Endothelial cell of umbilical vein (primary cell): ENCODE measurements at regions not wholly inside any gene's neighbourhood (a gene's known extent, or its start where the extent isn't known, plus 50 kb on each side); places are given as distances from the start of the nearest gene placed in this dataset.

Source experiments
- BruUV-seq: library from RNA; stranded (reverse); fragments of 400-500 nt; replicated peaks from 2 replicates; lab custom pipeline; 2021; lab: Mats Ljungman, UMichigan
- CTCF ChIA-PET: fragments of 300-600, 350-600 bp; sonication (Branson Sonifier 250); formaldehyde crosslinking; loops from one replicate; lab custom pipeline; 2021; ENCODE audit warnings: antibody characterized with exemption, inconsistent platforms; lab: Charles Lee
- POLR2A ChIA-PET: fragments of 300-600, 350-600 bp; sonication (Branson Sonifier 250); formaldehyde crosslinking; loops from one replicate; lab custom pipeline; 2021; ENCODE audit warnings: antibody characterized with exemption, inconsistent platforms; lab: Charles Lee
- DNase-seq: peaks from one replicate; pipeline ENCODE4 v3.0.0-alpha.2; 2011; ENCODE audit warnings: low read depth, low spot score
- FAIRE-seq: peaks from 2 replicates; lab custom pipeline; 2011; peaks lifted over from hg19 to GRCh38; lab: Jason Lieb, UNC
- H2AFZ ChIP-seq: 2 replicates; pipeline ENCODE4 v1.6.0; 2012; ENCODE audit warnings: low read depth, low read length, control low read depth, inconsistent platforms
- H3K27ac ChIP-seq: 2 replicates; pipeline ENCODE4 v1.5.1; 2011; ENCODE audit warnings: low read depth, mild to moderate bottlenecking, control low read depth, low read length, moderate library complexity; ENCODE audit not compliant: insufficient read depth
- H3K27me3 ChIP-seq, 2 experiments: 2 replicates each; pipeline versions ENCODE4 v1.6.0 to v1.6.1; 2011; ENCODE audit warnings: low read length in 2 of 2, mixed read lengths in 1 of 2; ENCODE audit not compliant: control insufficient read depth in 2 of 2, insufficient read depth in 2 of 2
- H3K36me3 ChIP-seq, 2 experiments: 2 replicates in 1 of 2; 3 replicates in 1 of 2; pipeline ENCODE4 v1.5.1; 2011; ENCODE audit warnings: low read length in 2 of 2, mild to moderate bottlenecking in 1 of 2, moderate library complexity in 1 of 2; ENCODE audit not compliant: control insufficient read depth in 2 of 2, insufficient read depth in 2 of 2; ENCODE audit errors: extremely low read depth in 1 of 2
- H3K4me1 ChIP-seq: 3 replicates; pipeline ENCODE4 v1.5.1; 2011; ENCODE audit warnings: mild to moderate bottlenecking, low read length; ENCODE audit not compliant: control insufficient read depth, insufficient read depth; ENCODE audit errors: extremely low read depth
- H3K4me2 ChIP-seq: 2 replicates; pipeline ENCODE4 v1.6.1; 2011; ENCODE audit warnings: low read length, control low read depth, mixed read lengths; ENCODE audit not compliant: insufficient read depth
- H3K4me3 ChIP-seq, 3 experiments: fragments of 200-600 bp in 1 of 3; sonication (generic), shearing (Covaris generic) in 1 of 3; replicated peaks in 1 of 3; 2 replicates each; pipeline ENCODE4 v1.5.1; 2011 to 2016; ENCODE audit warnings: control low read depth in 3 of 3, low read length in 3 of 3, mild to moderate bottlenecking in 2 of 3, inconsistent platforms in 1 of 3, low read depth in 1 of 3, moderate library complexity in 1 of 3; ENCODE audit not compliant: insufficient read depth in 1 of 3
- H3K79me2 ChIP-seq: 2 replicates; pipeline ENCODE4 v1.6.0; 2012; ENCODE audit warnings: low read length, inconsistent platforms; ENCODE audit not compliant: control insufficient read depth, insufficient read depth
- H3K9ac ChIP-seq: replicated peaks from 2 replicates; pipeline ENCODE3; 2011; ENCODE audit warnings: low read length, control low read depth; ENCODE audit not compliant: insufficient read depth; ENCODE audit errors: extremely low read depth
- H3K9me1 ChIP-seq: replicated peaks from 3 replicates; pipeline ENCODE4 v1.6.0; 2011; ENCODE audit warnings: mild to moderate bottlenecking, low read length; ENCODE audit not compliant: control insufficient read depth, insufficient read depth; ENCODE audit errors: extremely low read depth
- H3K9me3 ChIP-seq: replicated peaks from 2 replicates; pipeline ENCODE4 v1.5.1; 2012; ENCODE audit warnings: low read length, inconsistent platforms; ENCODE audit not compliant: control insufficient read depth, insufficient read depth
- H4K20me1 ChIP-seq: replicated peaks from 2 replicates; pipeline ENCODE3; 2011; ENCODE audit warnings: mild to moderate bottlenecking, low read length; ENCODE audit not compliant: control insufficient read depth, insufficient read depth; ENCODE audit errors: extremely low read depth
- CTCF ChIP-seq, 2 donors: IDR thresholded peaks; 1 replicate in 1 of 2; 2 replicates in 1 of 2; pipeline ENCODE4 v1.5.1; 2011; ENCODE audit warnings: low read length in 2 of 2, mild to moderate bottlenecking in 2 of 2, moderate library complexity in 2 of 2, control low read depth in 1 of 2, inconsistent platforms in 1 of 2, low read depth in 1 of 2; ENCODE audit not compliant: insufficient read depth in 1 of 2; ENCODE audit errors: extremely low read depth in 1 of 2
- EZH2 ChIP-seq: IDR thresholded peaks from 2 replicates; pipeline ENCODE4 v1.6.1; 2012; ENCODE audit warnings: borderline replicate concordance, low read depth, mild to moderate bottlenecking, moderate library complexity, low read length, inconsistent platforms; ENCODE audit not compliant: severe bottlenecking
- FOS ChIP-seq: IDR thresholded peaks from 2 replicates; pipeline ENCODE4 v1.6.1; 2011; ENCODE audit warnings: mild to moderate bottlenecking, low read length, moderate library complexity, borderline replicate concordance; ENCODE audit not compliant: insufficient read depth
- GATA2 ChIP-seq: IDR thresholded peaks from 2 replicates; pipeline ENCODE4 v1.7.0; 2011; ENCODE audit warnings: low read depth, mild to moderate bottlenecking, moderate library complexity, mixed read lengths, low read length; ENCODE audit not compliant: insufficient read length, insufficient read depth
- JUN ChIP-seq: IDR thresholded peaks from 2 replicates; pipeline ENCODE4 v1.6.1; 2011; ENCODE audit warnings: borderline replicate concordance, low read depth; ENCODE audit not compliant: insufficient read length, insufficient read depth
- MYC ChIP-seq: IDR thresholded peaks from one replicate; pipeline ENCODE4 v1.6.1; 2011; ENCODE audit warnings: mild to moderate bottlenecking, low read depth, low read length
- POLR2A ChIP-seq: IDR thresholded peaks from 2 replicates; pipeline ENCODE4 v1.6.1; 2012; ENCODE audit warnings: low read depth, mild to moderate bottlenecking, control low read depth, low read length
- POLR2AphosphoS5 ChIP-seq: IDR thresholded peaks from 2 replicates; pipeline ENCODE4 v1.6.1; 2012; ENCODE audit warnings: low read depth, mild to moderate bottlenecking, control low read depth, low read length, moderate library complexity; ENCODE audit not compliant: insufficient read depth
- dilution Hi-C: fragments of 300-500 bp; cut with MboI; formaldehyde crosslinking; loops from one replicate; pipeline ENCODE4 v1.15.0; 2019; ENCODE audit warnings: low sequenced_read_pairs; ENCODE audit not compliant: extremely low pct_ligation_motif_present
- intact Hi-C: fragments of 100-400 bp; cut with micrococcal nuclease; formaldehyde crosslinking; loops from one replicate; pipeline ENCODE4 v1.10.0; 2022
- TF ChIP-seq, protein P1 (sequence below): IDR thresholded peaks from 2 replicates; pipeline ENCODE4 v1.6.1; 2011; ENCODE audit not compliant: insufficient read depth, insufficient read length

- Histone ChIP-seq H3K4me1 (no peaks in the 10 kb centered on the region), H3K9me1 (no peaks in the 10 kb centered on the region), H3K27ac (no peak overlapping the region), H2AFZ (no peak overlapping the region), H3K4me3 (no peak overlapping the region), H3K36me3 (no peaks in the 10 kb centered on the region), H3K79me2 (no peaks in the 10 kb centered on the region), H3K9ac (no peak overlapping the region), H4K20me1 (no peaks in the 10 kb centered on the region), H3K4me2 (no peak overlapping the region), H3K9me3 (no peaks in the 10 kb centered on the region), H3K27me3 (no peaks in the 10 kb centered on the region)
- dilution Hi-C loops = no loop called here
- POLR2A ChIA-PET = no interaction called here
- no TSS peak for BruUV-seq
- CTCF ChIA-PET = no interaction called here
- no peak for DNase-seq
- FAIRE-seq = no peak
- no peak for TF ChIP-seq POLR2A
- TF ChIP-seq JUN = no peak
- intact Hi-C loops = no loop called here
These were observed 180.4 kb downstream of the URI1 start for GRCh38 chr19:30122431-30122830.

DNA sequence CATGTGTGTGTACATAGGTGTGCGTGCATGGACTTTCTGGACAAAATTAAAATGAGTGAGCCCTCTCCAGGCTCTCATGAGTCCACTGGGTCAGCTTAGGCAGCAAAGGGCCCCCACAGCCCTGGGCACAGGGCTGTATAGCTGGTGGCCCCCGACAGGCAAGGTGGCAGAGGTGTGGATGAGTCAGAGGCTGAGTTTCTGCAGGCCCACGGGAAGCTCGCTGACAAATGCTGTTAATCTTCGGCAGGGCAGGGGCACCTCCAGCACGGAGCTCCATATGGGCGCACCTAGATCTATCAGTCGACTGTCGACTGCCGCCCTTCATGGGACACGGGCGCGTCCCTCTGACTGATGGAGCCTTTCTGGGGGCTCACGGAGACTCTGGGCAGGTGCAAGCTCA is 181.1 kb downstream of the URI1 start:
- Histone ChIP-seq H3K9me1 (no peaks in the 10 kb centered on the region), H3K9me3 (no peaks in the 10 kb centered on the region), H4K20me1 (no peaks in the 10 kb centered on the region), H2AFZ (no peak overlapping the region), H3K79me2 (no peaks in the 10 kb centered on the region), H3K36me3 (no peaks in the 10 kb centered on the region), H3K4me1 (no peaks in the 10 kb centered on the region), H3K4me2 (no peak overlapping the region), H3K4me3 (no peak overlapping the region), H3K27ac (no peak overlapping the region), H3K9ac (no peak overlapping the region), H3K27me3 (no peaks in the 10 kb centered on the region)
- no peak for FAIRE-seq
- dilution Hi-C loops = no loop called here
- DNase-seq = no peak
- BruUV-seq = no TSS peak
- TF ChIP-seq MYC = no peak
- no peak for TF ChIP-seq FOS
- no peak for TF ChIP-seq POLR2A
- TF ChIP-seq GATA2 = no peak
- TF ChIP-seq CTCF (IDR thresholded peaks at IDR 0.05; ENCODE audit: extremely low read depth in 1 of 2, insufficient read depth in 1 of 2, low read depth in 1 of 2, low read length in 2 of 2) = no peak
- TF ChIP-seq POLR2AphosphoS5 = no peak
- no peak for TF ChIP-seq JUN
- no peak for TF ChIP-seq EZH2
- TF ChIP-seq, protein P1, sequence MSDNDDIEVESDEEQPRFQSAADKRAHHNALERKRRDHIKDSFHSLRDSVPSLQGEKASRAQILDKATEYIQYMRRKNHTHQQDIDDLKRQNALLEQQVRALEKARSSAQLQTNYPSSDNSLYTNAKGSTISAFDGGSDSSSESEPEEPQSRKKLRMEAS = no peak
- POLR2A ChIA-PET = no interaction called here
- CTCF ChIA-PET = no interaction called here
- intact Hi-C loops = no loop called here
